ENCODE measurements at regions not wholly inside any gene's neighbourhood (a gene's known extent, or its start where the extent isn't known, plus 50 kb on each side); places are given as distances from the start of the nearest gene placed in this dataset.

DNA sequence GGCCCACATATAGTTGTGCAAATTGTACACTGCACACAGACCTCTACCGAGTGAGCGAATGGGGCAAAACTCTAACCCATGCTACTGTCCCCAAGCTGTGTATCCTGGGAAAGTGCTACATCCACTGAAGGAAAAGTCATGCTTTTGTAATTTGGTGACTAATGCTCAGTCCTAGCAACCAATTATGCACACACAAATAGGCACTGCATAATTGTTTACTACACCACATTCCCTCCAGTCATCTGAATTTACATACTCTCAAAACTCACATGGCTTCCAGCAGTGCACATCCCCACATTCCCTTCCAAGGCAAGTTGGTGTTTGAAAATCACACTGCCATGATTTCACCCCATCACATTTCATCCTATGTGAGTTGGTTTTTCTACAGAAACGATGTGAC is 125.9 kb upstream of the OSMR start:
- peak; percentile 90 for DNase-seq (ENCODE audit: low read depth)

DNA sequence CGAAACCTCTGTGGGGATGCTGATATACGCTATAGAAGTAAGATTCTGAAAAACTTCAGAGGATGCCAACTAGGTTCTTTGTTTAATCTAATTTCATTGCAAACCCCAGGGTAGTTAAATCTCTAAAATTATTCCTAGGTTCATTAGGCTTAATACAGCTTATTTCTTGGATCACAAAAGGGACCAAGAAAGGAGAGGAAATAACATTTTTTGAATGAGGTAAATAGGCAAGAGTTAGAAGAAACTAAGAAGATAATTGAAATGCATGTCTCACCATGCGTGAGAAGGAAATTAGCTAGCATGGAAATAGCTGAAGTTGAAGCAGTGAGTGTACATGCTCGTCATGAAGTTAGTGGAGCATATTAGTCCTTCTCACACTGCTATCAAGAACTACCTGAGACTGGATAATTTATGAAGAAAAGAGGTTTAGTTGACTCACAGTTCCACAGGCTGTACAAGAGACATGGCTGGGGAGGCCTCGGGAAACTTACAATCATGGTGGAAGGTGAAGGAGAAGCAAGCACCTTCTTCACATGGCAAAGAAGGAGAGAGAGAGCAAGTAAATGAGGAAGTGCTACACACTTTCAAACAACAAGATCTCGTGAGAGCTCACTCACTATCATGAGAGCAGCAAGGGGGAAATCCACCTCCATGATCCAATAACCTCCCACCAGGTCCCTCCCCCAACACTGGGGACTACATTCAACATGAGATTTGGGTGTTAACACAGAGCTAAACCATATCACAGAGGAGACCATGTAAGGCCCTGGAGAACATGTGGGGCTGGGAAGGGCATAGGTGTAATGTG is 125.1 kb upstream of the OSMR start:
- no peak for DNase-seq (ENCODE audit: low read depth)

DNA sequence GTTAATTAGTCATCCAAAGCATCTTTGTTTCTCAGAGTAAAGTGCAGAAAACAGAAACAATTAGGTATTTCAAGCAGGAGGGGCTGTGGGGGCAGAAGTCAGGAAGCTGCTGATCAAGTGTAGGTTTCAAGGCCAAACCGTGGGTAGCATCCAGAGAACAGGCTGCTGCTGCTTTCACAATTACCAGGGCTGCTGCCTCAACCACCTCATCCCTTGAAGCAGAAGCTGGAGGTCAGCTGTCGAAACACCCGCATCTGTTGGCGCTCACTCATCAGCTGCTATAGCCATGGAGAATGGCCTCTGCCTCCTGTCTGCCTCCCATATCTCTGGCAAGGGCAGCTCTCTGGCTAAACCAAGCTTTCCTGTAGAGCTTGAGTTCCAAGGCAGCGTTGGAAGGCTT is 122.9 kb upstream of the OSMR start:
- no peak for DNase-seq (ENCODE audit: low read depth)

DNA sequence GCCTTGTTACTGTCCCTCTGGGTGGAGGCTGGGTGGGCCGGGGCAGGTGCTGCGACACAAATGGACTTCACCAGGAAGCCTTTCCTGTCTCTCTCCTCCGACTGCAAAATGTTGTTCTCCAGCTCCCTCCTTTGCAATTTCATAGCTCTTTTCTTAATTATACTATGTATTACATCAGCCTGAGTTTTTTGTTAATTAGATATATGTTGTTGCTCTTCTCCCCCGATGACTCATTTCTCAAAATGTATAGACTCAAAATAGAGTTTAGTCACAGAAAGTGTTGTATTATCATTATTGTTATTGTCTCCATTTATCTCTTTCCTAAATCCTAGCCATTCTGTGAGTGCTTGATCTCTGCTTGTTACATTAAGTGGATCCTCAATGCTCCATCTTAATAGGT is 122.4 kb upstream of the OSMR start:
- no peak for DNase-seq (ENCODE audit: low read depth)

DNA sequence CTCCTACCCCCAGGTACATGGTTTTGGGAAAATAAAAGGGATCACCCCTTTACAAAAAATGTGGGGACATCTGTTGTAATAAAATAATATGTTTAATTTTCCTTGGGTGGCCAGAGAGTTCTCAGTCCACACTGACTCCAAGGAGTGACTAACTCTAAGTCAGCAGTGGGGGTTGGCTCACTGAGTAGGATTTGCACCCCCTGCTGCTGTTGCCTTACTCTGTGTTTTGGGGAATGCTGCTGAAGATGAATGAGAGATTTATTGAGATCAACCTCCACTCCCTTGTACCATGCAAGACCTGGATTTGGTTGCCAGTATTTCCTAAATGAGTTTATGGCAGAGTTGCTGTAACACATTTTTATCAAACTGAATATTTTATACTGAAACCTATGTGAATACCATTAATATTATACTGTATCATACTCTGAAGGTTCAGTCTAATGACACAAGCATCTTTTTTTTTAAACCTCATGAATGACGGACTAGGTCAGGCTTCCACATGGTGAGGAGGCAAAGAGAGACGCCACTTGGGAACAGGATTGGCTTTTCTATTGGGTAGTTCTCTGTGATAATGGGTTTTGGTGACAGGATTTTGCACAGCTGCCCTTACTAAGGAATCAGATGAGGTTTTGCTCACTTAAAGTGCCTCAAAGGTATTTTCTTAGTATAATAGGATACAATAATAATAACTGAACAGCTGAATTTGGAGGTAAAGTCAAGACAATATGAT is 121.3 kb upstream of the OSMR start:
- DNase-seq (ENCODE audit: low read depth), result peak; percentile 58

DNA sequence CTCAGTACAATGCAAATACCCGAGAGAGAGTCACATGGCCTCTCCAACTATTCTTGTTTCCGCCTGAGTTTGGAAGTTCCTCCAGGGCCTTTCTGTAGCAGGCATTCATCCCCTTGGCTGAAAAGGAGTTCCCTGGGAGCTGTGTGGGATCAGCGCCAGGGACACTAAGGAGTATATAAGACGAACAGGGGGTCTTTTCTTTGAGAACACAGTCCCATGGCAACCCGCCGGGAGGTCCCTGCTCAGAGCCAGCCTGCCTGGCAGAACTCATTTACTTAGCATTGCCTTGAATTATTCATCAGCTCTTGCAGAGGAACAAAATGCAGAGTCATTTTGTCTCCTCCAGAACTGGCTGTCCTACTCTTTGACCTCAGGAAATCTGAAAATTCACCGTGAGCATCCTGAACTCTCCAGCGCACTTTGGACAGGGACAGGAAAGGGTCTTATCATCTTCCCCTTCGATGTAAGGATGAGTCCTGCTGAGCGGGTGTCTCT is 120.4 kb upstream of the OSMR start:
- DNase-seq (ENCODE audit: low read depth), result no peak

DNA sequence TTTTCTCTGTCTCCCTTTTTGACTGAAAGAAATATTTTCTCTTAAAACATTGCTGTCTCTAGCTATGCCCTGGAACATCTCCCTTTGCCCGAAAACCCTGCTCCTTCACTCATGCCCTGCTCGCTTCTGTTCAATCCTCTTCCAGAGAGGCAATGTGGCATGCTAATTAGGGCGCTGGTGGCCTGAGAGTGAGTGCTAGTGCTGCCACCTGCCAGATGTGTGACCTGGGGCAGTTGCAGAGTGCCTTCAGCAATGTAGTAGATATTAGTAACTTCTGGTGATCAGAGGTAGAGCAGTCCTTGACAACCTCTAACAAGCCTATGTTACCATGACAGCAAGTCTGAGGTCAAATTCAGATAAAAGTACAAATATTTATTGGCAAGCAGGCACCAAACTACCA is 119.5 kb upstream of the OSMR start:
- no peak for DNase-seq (ENCODE audit: low read depth)

DNA sequence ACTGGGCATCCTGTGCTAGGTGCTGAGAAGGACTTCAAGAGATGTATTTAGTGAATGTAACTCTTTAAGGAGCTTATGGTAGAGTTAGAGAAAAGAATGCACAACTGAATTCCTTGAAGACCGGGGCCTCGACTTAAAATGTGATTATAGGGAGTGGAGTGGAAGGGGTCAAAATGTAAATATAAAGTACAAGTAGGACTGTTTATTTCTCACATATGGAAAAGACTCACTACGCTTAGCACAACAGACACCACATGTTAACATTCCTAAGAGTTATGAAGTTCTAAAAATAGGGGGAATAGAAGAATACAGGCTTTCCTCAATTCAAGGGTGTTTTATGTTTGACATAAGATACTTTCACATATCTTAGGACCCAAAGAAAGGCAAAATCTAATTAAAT is 117.8 kb upstream of the OSMR start:
- DNase-seq (ENCODE audit: low read depth), result no peak

DNA sequence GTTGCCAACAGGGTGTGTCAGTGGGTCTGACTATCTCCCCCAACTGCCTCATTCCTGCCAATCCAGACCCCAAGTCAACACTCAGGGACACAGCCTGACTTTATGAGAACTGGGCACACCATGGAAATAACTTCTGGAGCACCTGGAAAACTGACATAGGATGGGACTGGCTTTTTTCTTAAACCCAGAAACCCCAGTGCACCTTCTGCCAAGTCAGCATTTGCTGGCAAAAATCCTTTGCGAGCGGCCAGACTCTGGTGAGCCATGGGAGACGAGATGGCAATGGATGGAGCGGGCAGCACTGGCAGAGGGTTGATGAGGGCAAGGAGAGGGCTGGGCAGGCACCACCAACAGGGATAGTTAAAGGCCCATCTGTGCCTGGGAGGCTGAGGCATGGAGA is 114.4 kb upstream of the OSMR start:
- DNase-seq (ENCODE audit: low read depth), result no peak

DNA sequence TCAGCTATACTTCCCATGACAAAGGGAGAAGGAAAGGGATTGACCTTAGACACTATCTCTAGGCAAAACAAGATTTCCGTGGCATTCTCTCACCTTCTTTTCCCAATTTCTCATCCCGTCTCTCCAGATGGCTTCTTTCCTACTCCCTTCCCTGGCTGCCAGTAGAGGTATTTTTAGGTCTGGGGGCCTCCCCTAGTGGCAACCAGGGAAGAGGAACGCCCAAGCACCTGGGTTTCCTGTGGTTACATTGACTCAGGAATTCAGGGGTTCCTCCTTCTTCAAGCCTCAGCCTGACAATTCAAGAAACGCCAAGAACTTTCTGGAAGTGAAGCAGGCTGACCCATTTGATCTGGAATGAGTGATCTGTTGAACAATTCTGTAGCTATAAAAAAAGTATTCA is 111.5 kb upstream of the OSMR start:
- DNase-seq (ENCODE audit: low read depth), result no peak

DNA sequence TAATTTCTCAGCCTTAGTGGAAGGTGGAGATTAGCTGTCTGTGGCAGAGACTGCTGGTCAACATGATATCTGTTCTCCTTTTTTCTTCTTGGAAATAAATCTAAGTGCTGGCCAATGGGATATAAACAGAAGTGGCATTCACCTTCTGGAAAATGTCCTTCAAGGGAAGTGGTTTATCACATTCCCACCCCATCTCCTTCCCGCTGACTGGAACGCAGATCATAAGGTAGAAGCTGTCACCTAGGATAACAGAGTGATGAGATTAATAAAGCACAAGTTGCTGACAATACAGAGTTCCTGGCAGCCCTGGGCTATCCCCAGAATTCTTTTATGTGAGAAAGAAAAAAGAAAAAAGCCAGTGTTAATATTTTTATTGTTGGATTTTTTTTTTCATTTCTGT is 109.7 kb upstream of the OSMR start:
- DNase-seq (ENCODE audit: low read depth), result no peak

DNA sequence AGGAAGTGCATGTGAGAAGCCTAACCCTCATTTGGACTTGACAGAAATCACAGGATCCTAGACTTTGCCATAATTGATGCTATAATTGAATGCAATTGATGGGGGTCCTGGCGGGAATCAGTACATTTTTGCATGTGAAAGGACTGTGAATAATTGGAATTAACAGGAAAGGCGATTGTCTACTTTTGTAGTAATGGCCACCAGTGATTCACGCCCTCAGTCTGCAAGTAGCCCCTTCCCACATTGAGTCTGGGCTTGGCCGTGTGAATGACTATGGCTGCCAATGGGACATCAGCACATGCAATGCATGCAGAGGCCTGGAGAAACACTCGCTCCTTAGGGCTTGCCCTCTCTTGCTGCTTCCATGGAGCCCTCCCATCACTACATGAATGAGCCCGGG is 107.8 kb upstream of the OSMR start:
- DNase-seq (ENCODE audit: low read depth), result no peak

DNA sequence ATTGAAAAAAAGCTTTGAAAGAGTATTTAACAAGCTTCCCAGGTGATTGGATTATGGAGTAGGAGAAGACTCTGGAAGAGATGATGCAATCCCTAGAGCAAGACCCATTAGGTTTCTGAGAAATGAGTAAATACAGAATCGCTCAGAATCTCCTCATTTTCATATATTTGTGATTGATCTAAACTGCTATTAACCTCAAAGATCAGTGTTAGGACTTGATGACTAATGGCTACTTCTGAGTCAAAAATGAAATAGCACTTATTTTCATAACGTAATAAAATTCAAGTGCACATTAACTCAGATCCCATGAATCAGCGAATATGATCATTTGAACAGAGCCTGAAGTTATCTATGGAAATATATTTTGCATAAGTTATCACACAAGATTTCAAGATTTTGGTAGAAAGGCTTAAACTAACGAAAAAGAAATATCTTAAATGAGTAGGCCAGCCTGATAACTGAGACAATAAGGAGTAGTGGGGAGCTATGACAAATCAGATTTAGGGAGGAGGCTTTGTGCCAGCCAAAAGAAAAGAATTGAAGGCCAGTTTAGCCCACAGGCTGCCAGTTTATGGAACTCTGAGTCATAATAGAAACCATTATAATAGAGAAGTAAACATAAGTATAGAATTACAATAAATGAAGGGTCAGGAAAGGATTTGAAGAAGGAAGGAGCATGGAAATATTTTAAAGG is 106.7 kb upstream of the OSMR start:
- DNase-seq (ENCODE audit: low read depth), result peak; percentile 26

DNA sequence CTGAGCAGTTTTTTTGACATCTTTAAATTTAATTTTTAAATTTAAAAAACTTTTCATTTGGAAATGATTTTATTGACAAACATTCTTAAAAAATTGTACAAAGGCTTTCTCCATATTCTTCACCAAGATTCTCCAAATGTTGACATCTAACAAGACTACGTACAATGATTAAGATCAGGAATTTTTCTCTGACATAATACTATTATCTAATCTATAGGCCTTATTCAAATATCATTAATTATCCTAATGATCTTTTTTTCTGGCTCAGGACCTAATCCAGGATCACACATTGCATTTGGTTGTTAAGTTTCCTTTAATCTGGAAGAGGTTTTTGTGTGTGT is 106.1 kb upstream of the OSMR start:
- no peak for DNase-seq (ENCODE audit: low read depth)

DNA sequence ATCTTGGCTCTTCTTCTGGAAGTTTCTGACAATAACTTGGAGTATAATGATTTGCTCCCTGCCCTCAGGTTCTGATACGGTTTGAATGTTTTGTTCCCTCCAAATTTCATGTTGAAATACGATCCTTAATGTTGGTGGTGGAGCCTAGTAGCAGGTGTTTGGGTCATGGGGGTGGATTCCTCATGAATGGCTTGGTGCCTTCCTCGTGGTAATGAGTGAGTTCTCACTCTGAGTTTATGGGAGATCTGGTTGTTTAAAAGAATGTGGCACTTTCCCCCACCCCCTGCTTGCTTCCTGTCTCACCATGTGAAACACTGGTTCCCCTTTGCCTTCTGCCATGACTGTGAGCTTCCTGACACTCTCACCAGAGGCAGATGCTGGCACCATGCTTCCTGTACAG is 103.0 kb upstream of the OSMR start:
- no peak for DNase-seq (ENCODE audit: low read depth)

DNA sequence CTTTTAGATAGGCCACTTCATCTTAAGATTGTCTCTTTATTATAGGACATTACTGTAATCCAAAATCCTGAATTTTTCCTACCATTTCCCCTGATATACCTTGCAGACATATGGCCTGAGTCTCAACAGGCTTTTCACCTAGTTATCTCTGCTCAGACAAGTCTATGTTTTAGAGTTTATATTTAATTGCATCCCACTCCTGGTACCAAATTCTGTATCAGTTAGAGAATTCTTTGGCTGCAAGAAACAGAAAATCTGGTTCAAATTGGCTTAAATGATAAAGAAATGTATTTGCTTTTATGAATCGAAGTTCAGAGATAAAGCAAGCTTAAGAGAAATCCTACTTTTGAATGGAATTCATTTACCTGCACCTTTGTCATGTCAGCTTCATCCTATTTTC is 102.2 kb upstream of the OSMR start:
- DNase-seq (ENCODE audit: low read depth), result no peak

DNA sequence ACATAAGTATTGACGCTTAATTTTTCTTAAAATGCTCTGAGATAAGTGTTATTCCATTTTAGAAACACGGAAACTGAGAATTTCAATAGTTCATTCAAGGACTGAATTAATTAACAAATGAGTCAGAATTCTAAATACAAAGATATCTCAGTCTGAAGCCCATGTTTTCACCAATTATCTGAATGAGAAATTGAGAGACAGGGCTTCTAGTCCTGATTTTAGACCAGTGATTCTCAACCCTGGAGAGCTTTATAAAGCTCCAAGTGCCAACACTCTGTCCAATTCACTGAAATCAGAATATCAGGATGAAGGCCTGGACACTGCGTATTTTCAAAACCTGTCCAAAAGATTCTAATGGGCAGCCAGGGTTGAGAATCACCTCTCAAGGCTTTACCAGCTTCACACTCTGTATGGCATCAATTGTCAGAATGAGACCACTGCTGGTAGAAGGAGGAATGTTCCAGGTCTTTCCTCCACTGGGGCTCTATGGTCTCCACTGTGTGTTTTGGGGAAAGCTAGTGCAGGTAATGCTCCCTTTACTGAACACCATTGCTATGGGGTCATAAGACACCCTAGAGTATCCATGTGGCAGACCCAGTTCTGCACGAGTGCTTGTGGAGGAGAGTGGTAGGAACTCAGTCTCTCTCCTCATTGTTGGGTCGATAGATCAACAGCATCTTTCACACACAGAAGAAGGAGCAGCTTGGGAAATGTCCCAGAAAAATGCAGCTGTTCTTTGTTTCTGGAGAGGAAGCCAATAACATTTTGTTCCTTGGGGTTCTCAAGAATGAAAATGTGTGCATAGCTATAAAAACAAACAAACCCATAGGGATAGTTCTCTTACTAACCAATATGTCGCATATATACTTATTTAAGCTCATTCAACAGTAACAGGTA is 99.7 kb upstream of the OSMR start:
- no peak for DNase-seq (ENCODE audit: low read depth)

DNA sequence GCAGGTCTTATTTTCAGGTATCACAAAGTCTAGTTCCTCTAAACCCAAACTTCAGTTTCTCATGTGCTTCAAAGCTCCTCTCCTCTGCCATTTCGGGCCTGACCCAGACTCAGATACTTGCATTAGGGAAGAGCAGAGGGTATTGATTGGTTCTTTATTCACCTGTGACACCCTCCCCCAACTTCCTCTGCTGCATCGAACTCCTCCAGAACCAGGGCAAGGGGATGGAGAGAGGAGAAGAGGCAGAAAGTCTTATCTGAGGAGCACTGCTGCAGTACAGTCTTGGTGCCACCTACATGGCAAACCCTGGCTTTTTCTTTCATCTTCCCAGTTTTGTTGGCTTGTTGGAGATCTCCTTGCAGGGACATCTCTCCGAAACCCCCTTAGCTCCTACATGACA is 96.0 kb upstream of the OSMR start:
- no peak for DNase-seq (ENCODE audit: low read depth)

DNA sequence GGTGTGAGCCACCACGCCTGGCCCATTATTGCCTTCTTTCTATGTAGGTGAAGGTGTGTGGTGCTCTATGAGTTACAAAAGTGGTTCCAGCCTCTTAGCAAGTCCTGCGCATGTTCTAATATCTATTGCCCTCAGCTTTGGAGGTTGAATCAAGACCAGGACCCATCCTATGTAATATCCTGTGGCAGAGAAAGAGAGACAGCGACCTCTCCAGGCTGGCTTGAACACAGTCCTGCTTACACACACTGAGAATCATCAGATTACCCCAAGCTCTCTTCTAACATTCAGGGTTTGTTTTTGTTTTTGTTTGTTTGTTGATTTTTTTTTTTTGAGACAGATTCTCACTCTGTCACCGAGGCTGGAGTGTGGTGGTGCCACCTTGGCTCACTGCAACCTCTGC is 94.7 kb upstream of the OSMR start:
- DNase-seq (ENCODE audit: low read depth), result no peak

DNA sequence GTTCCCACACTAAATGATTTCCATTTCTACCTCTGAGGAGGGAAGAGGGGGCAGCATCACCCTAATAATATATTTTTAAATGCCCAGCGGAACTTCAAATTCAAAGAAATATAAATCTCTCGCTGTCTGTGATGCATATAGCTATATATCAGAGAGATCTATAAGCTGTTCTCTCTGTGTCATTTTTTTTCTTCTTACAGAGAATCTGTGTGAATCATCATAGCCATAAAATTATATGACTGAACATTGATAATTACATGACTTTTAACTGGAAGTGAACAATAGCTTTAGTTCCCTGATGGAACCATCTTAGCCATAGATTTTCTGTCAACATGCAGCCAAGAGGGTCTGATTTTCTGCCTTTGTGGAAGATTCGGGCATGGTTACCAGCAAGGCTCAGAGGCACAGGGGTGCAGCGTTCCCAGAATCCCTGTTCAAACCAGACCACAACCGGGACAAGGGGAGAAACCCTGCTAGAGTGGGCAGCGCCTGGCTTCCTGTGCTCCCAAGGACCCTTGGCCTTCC is 93.7 kb upstream of the OSMR start:
- no peak for DNase-seq (ENCODE audit: low read depth)

DNA sequence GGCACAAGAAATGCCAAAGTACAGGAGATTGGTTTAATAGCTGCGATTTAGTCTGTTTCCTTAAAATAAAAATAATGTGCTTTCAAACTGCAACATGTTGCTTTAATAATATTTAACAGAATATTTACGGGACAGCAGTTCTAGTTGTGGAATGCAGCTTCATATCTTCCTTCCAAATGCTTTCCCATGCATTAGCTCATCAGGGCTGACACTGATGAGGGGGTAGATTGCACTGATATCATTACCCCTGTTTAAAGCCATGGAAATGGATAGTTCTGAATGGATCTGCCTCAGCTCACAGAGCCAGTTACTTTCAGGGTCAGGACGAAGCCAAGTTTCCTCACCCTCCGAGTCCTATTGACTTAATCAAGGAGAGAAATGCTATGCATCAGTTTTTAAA is 93.2 kb upstream of the OSMR start:
- peak; percentile 40 for DNase-seq (ENCODE audit: low read depth)

DNA sequence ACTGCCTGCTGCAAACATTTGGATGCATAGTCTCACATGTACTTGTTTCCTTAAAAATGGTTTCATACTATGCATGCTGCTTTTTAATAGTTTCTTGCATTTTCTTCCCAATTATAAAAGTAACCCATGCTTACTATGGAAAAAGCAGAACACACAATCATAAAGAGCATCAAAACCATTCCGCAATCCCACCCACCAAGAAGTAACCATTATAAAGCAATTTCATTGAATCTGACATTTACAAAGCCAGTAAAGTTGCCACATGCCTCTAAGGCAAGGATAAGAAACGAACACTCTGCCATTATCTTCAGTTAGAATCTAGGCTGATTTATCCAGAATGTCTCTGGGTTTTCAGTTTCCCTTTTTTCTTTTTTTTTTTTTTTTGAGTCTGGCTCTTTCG is 92.7 kb upstream of the OSMR start:
- DNase-seq (ENCODE audit: low read depth), result peak; percentile 31

Measured in EH (cell line).